GM23338 (cell line): ENCODE measurements at regions not wholly inside any gene's neighbourhood (a gene's known extent, or its start where the extent isn't known, plus 50 kb on each side); places are given as distances from the start of the nearest gene placed in this dataset.

Experiments
- ATAC-seq: fragments of 200-7000 bp; cut with Tn5 transposase; 3 replicates; pipeline ENCODE4 v1.9.1; 2020
- DNase-seq: peaks from one replicate; pipeline ENCODE4 v3.0.0-alpha.2; 2015; ENCODE audit warnings: low spot score
- H2AFZ ChIP-seq: fragments of 200-600 bp; sonication (generic); 2 replicates; pipeline ENCODE4 v1.8.0; 2016; ENCODE audit warnings: antibody characterized with exemption, mild to moderate bottlenecking, moderate library complexity
- H3F3A ChIP-seq: fragments of 200-600 bp; sonication (generic); replicated peaks from 2 replicates; pipeline ENCODE4 v1.8.0; 2017; ENCODE audit warnings: antibody characterized with exemption, mixed run types, low read depth
- H3K27ac ChIP-seq: fragments of 200-600 bp; sonication (generic); 2 replicates; pipeline ENCODE4 v1.6.1; 2016; ENCODE audit warnings: low read depth
- H3K27me3 ChIP-seq: fragments of 200-600 bp; sonication (generic); 2 replicates; pipeline ENCODE4 v1.8.0; 2016; ENCODE audit warnings: mild to moderate bottlenecking, mixed run types, moderate library complexity; ENCODE audit not compliant: insufficient read depth
- H3K36me3 ChIP-seq: fragments of 200-600 bp; sonication (generic); 2 replicates; pipeline ENCODE4 v1.8.0; 2016; ENCODE audit warnings: mild to moderate bottlenecking; ENCODE audit not compliant: insufficient read depth
- H3K4me1 ChIP-seq: fragments of 200-600 bp; sonication (generic); 2 replicates; pipeline ENCODE4 v1.8.0; 2016; ENCODE audit warnings: mild to moderate bottlenecking, moderate library complexity; ENCODE audit not compliant: insufficient read depth
- H3K4me2 ChIP-seq: fragments of 200-600 bp; sonication (generic); 2 replicates; pipeline ENCODE4 v1.7.1; 2017; ENCODE audit warnings: mixed run types
- H3K4me3 ChIP-seq: fragments of 200-600 bp; sonication (generic); 2 replicates; pipeline ENCODE4 v1.6.1; 2016; ENCODE audit warnings: mixed run types
- H3K79me2 ChIP-seq: fragments of 200-600 bp; sonication (generic); replicated peaks from 2 replicates; pipeline ENCODE4 v1.8.0; 2017; ENCODE audit warnings: mild to moderate bottlenecking; ENCODE audit not compliant: insufficient read depth
- H3K9me2 ChIP-seq: fragments of 200-600 bp; sonication (generic); 2 replicates; pipeline ENCODE4 v1.8.0; 2017; ENCODE audit not compliant: insufficient read depth
- H4K20me1 ChIP-seq: fragments of 200-600 bp; sonication (generic); replicated peaks from 2 replicates; pipeline ENCODE4 v1.8.0; 2017; ENCODE audit warnings: mild to moderate bottlenecking; ENCODE audit not compliant: insufficient read depth
- H3K27ac Mint-ChIP-seq: 2 replicates; pipeline ENCODE4 v1.8.0; 2020; ENCODE audit warnings: inconsistent platforms, mild to moderate bottlenecking, moderate library complexity, mixed read lengths
- H3K27me3 Mint-ChIP-seq: 3 replicates; pipeline ENCODE4 v1.8.0; 2022; ENCODE audit warnings: low read depth, mild to moderate bottlenecking, moderate library complexity, mixed read lengths, inconsistent platforms; ENCODE audit not compliant: insufficient read depth, poor library complexity
- H3K36me3 Mint-ChIP-seq: 3 replicates; pipeline ENCODE4 v1.8.0; 2021; ENCODE audit warnings: low read depth, mild to moderate bottlenecking, inconsistent platforms, moderate library complexity, mixed read lengths
- H3K4me1 Mint-ChIP-seq: 3 replicates; pipeline ENCODE4 v1.8.0; 2020; ENCODE audit warnings: mild to moderate bottlenecking, inconsistent platforms, mixed read lengths
- H3K4me3 Mint-ChIP-seq: 3 replicates; pipeline ENCODE4 v1.8.0; 2021; ENCODE audit warnings: moderate library complexity, mild to moderate bottlenecking, inconsistent platforms, mixed read lengths
- H3K9me3 Mint-ChIP-seq: 3 replicates; pipeline ENCODE4 v1.8.0; 2020; ENCODE audit warnings: moderate library complexity, mild to moderate bottlenecking, inconsistent platforms, mixed read lengths
- CTCF ChIP-seq, 2 experiments: fragments of 200-600 bp in 1 of 2; sonication (generic) in 1 of 2; conservative IDR thresholded peaks; 2 replicates each; pipeline versions ENCODE4 v1.5.1 to v1.6.1; 2016 to 2017; ENCODE audit warnings: antibody characterized with exemption in 2 of 2, low read depth in 2 of 2, mild to moderate bottlenecking in 2 of 2, moderate library complexity in 1 of 2
- EZH2phosphoT487 ChIP-seq: fragments of 200-600 bp; sonication (generic); IDR thresholded peaks from one replicate; pipeline ENCODE4 v1.8.1; 2018; ENCODE audit warnings: antibody characterized with exemption; ENCODE audit not compliant: unreplicated experiment
- JUNB ChIP-seq: IDR thresholded peaks from one replicate; pipeline ENCODE4 v1.6.1; 2016; ENCODE audit warnings: antibody characterized with exemption; ENCODE audit not compliant: unreplicated experiment
- NANOG ChIP-seq: IDR thresholded peaks from 2 replicates; pipeline ENCODE4 v1.6.1; 2016; ENCODE audit warnings: antibody characterized with exemption, borderline replicate concordance
- REST ChIP-seq: IDR thresholded peaks from one replicate; pipeline ENCODE4 v1.6.1; 2018; ENCODE audit warnings: antibody characterized with exemption; ENCODE audit not compliant: unreplicated experiment
- STAT1 ChIP-seq: IDR thresholded peaks from one replicate; pipeline ENCODE4 v1.6.1; 2016; ENCODE audit warnings: antibody characterized with exemption; ENCODE audit not compliant: unreplicated experiment
- ZNF114 ChIP-seq: fragments of 250-450 bp; sonication (Bioruptor Pico); IDR thresholded peaks from 2 replicates; pipeline ENCODE4 v1.5.0; 2020; ENCODE audit warnings: mild to moderate bottlenecking, moderate library complexity
- ZNF331 ChIP-seq: fragments of 250-450 bp; sonication (Bioruptor Pico); IDR thresholded peaks from 2 replicates; pipeline ENCODE4 v1.5.0; 2020; ENCODE audit warnings: low read depth, mild to moderate bottlenecking, moderate library complexity
- ZNF462 ChIP-seq: fragments of 250-450 bp; sonication (Bioruptor Pico); IDR thresholded peaks from 2 replicates; pipeline ENCODE4 v1.5.0; 2020; ENCODE audit warnings: mild to moderate bottlenecking, moderate library complexity

- TF ChIP-seq EZH2phosphoT487 (no peak), JUNB (no peak), ZNF114 (CRISPR knock-in tag) (no peak), REST (no peak)
Measured at GRCh38 chr4:18197467-18197866, 175.9 kb upstream of the LCORL start (continued).

GRCh38 chr4:18194278-18194677 is 172.7 kb upstream of the LCORL start:
- H3K27me3 ChIP-seq, result no peaks in the 10 kb centered on the region
- Mint-ChIP-seq H3K27ac (no peak overlapping the region), H3K9me3 (no peaks in the 10 kb centered on the region), H3K4me3 (no peak overlapping the region), H3K27me3 (no peaks in the 10 kb centered on the region), H3K4me1 (0 out of 3 replicates have a peak, but pooled peaks cover 6% of the 10 kb centered on the region), H3K36me3 (no peaks in the 10 kb centered on the region)
- H2AFZ ChIP-seq, result no peak overlapping the region
- no peaks in the 10 kb centered on the region for H3K4me1 ChIP-seq
- H3K27ac ChIP-seq, result no peak overlapping the region
- no peaks in the 10 kb centered on the region for H3K79me2 ChIP-seq
- no peaks in the 10 kb centered on the region for H4K20me1 ChIP-seq
- H3F3A ChIP-seq, result no peaks in the 10 kb centered on the region
- no peaks in the 10 kb centered on the region for H3K36me3 ChIP-seq
- H3K4me2 ChIP-seq, result no peak overlapping the region
- H3K4me3 ChIP-seq, result no peak overlapping the region
- peaks cover 7% of the 10 kb centered on the region; the same call in 1 of the 2 replicates for H3K9me2 ChIP-seq
- ATAC-seq (no peak), DNase-seq (no peak)
- TF ChIP-seq CTCF (conservative IDR thresholded peaks at IDR 0.05; ENCODE audit: low read depth in 2 of 2), result no peak
- no peak for TF ChIP-seq EZH2phosphoT487
- no peak for TF ChIP-seq NANOG
- TF ChIP-seq ZNF462 (CRISPR knock-in tag), result no peak
- TF ChIP-seq JUNB, result no peak
- no peak for TF ChIP-seq ZNF331 (CRISPR knock-in tag)
- no peak for TF ChIP-seq REST
- TF ChIP-seq STAT1, result no peak
